Muscle layer of colon (tissue), 2 donors: ENCODE measurements at regions not wholly inside any gene's neighbourhood (a gene's known extent, or its start where the extent isn't known, plus 50 kb on each side); places are given as distances from the start of the nearest gene placed in this dataset.

ENCODE experiments used
- H3K27ac ChIP-seq: one replicate; pipeline ENCODE4 v1.7.0; 2013; ENCODE audit warnings: low read depth, mild to moderate bottlenecking, low read length, moderate library complexity
- H3K27me3 ChIP-seq, 2 donors: one replicate each; pipeline ENCODE4 v1.7.0; 2013; ENCODE audit warnings: low read length in 2 of 2, mild to moderate bottlenecking in 2 of 2; ENCODE audit not compliant: insufficient read depth in 2 of 2, control insufficient read depth in 1 of 2
- H3K36me3 ChIP-seq: one replicate; pipeline ENCODE4 v1.7.0; 2013; ENCODE audit warnings: mild to moderate bottlenecking, low read length; ENCODE audit not compliant: insufficient read depth
- H3K4me1 ChIP-seq: one replicate; pipeline ENCODE4 v1.7.0; 2013; ENCODE audit warnings: mild to moderate bottlenecking, low read length; ENCODE audit not compliant: insufficient read depth
- H3K4me3 ChIP-seq, 2 donors: one replicate each; pipeline ENCODE4 v1.7.0; 2013; ENCODE audit warnings: low read length in 2 of 2, low read depth in 1 of 2, mild to moderate bottlenecking in 1 of 2, moderate library complexity in 1 of 2
- H3K9ac ChIP-seq: one replicate; pipeline ENCODE4 v1.7.0; 2013; ENCODE audit warnings: low read length
- H3K9me3 ChIP-seq: one replicate; pipeline ENCODE4 v1.7.0; 2013; ENCODE audit warnings: mild to moderate bottlenecking, low read length
- donor health status: abdominal sarcoma.
- donor health status: Adenocarcinoma of cecum.

GRCh38 chr16:26348095-26348494 lies 656.3 kb downstream of the HS3ST4 start:
- Histone ChIP-seq H3K27me3 (no peaks in the 10 kb centered on the region), H3K36me3 (no peaks in the 10 kb centered on the region)

GRCh38 chr16:26360867-26361266 lies 669.1 kb downstream of the HS3ST4 start:
- Histone ChIP-seq H3K9ac (no peak overlapping the region), H3K27ac (no peak overlapping the region), H3K27me3 (no peaks in the 10 kb centered on the region), H3K4me1 (no peaks in the 10 kb centered on the region), H3K36me3 (no peaks in the 10 kb centered on the region), H3K4me3 (no peak overlapping the region), H3K9me3 (no peaks in the 10 kb centered on the region)

More at GRCh38 chr16:26348095-26348494, 656.3 kb downstream of the HS3ST4 start:
- no peaks in the 10 kb centered on the region for H3K9me3 ChIP-seq
- H3K27ac ChIP-seq = no peak overlapping the region
- H3K9ac ChIP-seq = no peak overlapping the region
- H3K4me1 ChIP-seq = no peaks in the 10 kb centered on the region
- no peak overlapping the region for H3K4me3 ChIP-seq

- H3K36me3 ChIP-seq = no peaks in the 10 kb centered on the region
- H3K4me1 ChIP-seq = no peaks in the 10 kb centered on the region
- H3K4me3 ChIP-seq = no peak overlapping the region
- H3K9me3 ChIP-seq = no peaks in the 10 kb centered on the region
- no peak overlapping the region for H3K9ac ChIP-seq
- no peak overlapping the region for H3K27ac ChIP-seq
- no peaks in the 10 kb centered on the region for H3K27me3 ChIP-seq
These were observed 671.8 kb downstream of the HS3ST4 start for GRCh38 chr16:26363581-26363980.

GRCh38 chr16:26365161-26365940 lies 673.6 kb downstream of the HS3ST4 start:
- Histone ChIP-seq H3K27ac (no peak overlapping the region), H3K4me1 (no peaks in the 10 kb centered on the region), H3K9me3 (no peaks in the 10 kb centered on the region), H3K27me3 (no peaks in the 10 kb centered on the region), H3K9ac (no peak overlapping the region), H3K4me3 (no peak overlapping the region), H3K36me3 (no peaks in the 10 kb centered on the region)

GRCh38 chr16:26371349-26371869 lies 679.6 kb downstream of the HS3ST4 start:
- H3K4me3 ChIP-seq = no peak overlapping the region
- no peaks in the 10 kb centered on the region for H3K36me3 ChIP-seq
- no peaks in the 10 kb centered on the region for H3K9me3 ChIP-seq
- no peak overlapping the region for H3K27ac ChIP-seq
- no peaks in the 10 kb centered on the region for H3K4me1 ChIP-seq
- no peak overlapping the region for H3K9ac ChIP-seq
- no peaks in the 10 kb centered on the region for H3K27me3 ChIP-seq

- no peaks in the 10 kb centered on the region for H3K27me3 ChIP-seq
- no peaks in the 10 kb centered on the region for H3K4me1 ChIP-seq
- no peak overlapping the region for H3K4me3 ChIP-seq
- no peak overlapping the region for H3K9ac ChIP-seq
- no peaks in the 10 kb centered on the region for H3K9me3 ChIP-seq
- H3K36me3 ChIP-seq = no peaks in the 10 kb centered on the region
- no peak overlapping the region for H3K27ac ChIP-seq
These were observed 682.6 kb downstream of the HS3ST4 start for GRCh38 chr16:26374279-26374925.

GRCh38 chr16:26382586-26382985 lies 684.1 kb upstream of the C16orf82 start:
- no peak overlapping the region for H3K9ac ChIP-seq
- no peaks in the 10 kb centered on the region for H3K9me3 ChIP-seq
- no peaks in the 10 kb centered on the region for H3K27me3 ChIP-seq
- H3K36me3 ChIP-seq = no peaks in the 10 kb centered on the region
- H3K4me3 ChIP-seq = no peak overlapping the region
- no peak overlapping the region for H3K27ac ChIP-seq
- H3K4me1 ChIP-seq = no peaks in the 10 kb centered on the region

- no peaks in the 10 kb centered on the region for H3K36me3 ChIP-seq
- no peaks in the 10 kb centered on the region for H3K4me1 ChIP-seq
- no peak overlapping the region for H3K27ac ChIP-seq
- no peaks in the 10 kb centered on the region for H3K9me3 ChIP-seq
- H3K4me3 ChIP-seq = no peak overlapping the region
- H3K9ac ChIP-seq = no peak overlapping the region
- no peaks in the 10 kb centered on the region for H3K27me3 ChIP-seq
These were observed 680.6 kb upstream of the C16orf82 start for GRCh38 chr16:26386096-26386495.

GRCh38 chr16:26391833-26392232 lies 674.9 kb upstream of the C16orf82 start:
- H3K9me3 ChIP-seq = no peaks in the 10 kb centered on the region
- H3K4me1 ChIP-seq = no peaks in the 10 kb centered on the region
- no peak overlapping the region for H3K9ac ChIP-seq
- no peak overlapping the region for H3K4me3 ChIP-seq
- H3K36me3 ChIP-seq = no peaks in the 10 kb centered on the region
- no peaks in the 10 kb centered on the region for H3K27me3 ChIP-seq
- H3K27ac ChIP-seq = no peak overlapping the region

- Histone ChIP-seq H3K36me3 (no peaks in the 10 kb centered on the region), H3K4me3 (no peak overlapping the region), H3K9ac (no peak overlapping the region), H3K27ac (no peak overlapping the region), H3K27me3 (no peaks in the 10 kb centered on the region), H3K4me1 (no peaks in the 10 kb centered on the region), H3K9me3 (no peaks in the 10 kb centered on the region)
These were observed 672.3 kb upstream of the C16orf82 start for GRCh38 chr16:26394409-26394808.

- H3K27me3 ChIP-seq = no peaks in the 10 kb centered on the region
- H3K36me3 ChIP-seq = no peaks in the 10 kb centered on the region
- no peak overlapping the region for H3K9ac ChIP-seq
- H3K9me3 ChIP-seq = no peaks in the 10 kb centered on the region
- H3K4me3 ChIP-seq = no peak overlapping the region
- no peak overlapping the region for H3K27ac ChIP-seq
- no peaks in the 10 kb centered on the region for H3K4me1 ChIP-seq
These were observed 671.0 kb upstream of the C16orf82 start for GRCh38 chr16:26395700-26396099.
